ENCODE measurements at regions not wholly inside any gene's neighbourhood (a gene's known extent, or its start where the extent isn't known, plus 50 kb on each side); places are given as distances from the start of the nearest gene placed in this dataset.

GRCh38 chr1:55695552-55695951, 480.4 kb upstream of the USP24 start:
- no peak for DNase-seq

DNA sequence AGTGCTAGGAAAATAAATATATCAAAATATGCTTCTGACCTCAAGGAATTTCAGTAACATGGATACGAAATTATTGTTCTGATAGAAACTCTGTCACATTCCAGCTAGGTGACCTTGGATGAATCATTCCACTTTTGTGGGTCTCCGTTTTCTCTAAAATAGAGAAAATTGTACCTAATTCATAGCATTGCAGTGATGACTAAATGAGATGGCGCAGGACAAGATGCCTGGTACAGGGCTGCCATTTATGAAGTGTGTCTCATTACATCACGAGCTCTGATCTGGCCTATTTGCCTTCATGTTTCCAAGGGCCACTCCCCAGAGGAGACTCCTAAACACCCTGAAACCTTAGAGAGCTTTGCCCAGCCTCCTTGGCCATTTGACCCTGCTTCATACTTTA, 480.0 kb upstream of the USP24 start:
- DNase-seq, result no peak

DNA sequence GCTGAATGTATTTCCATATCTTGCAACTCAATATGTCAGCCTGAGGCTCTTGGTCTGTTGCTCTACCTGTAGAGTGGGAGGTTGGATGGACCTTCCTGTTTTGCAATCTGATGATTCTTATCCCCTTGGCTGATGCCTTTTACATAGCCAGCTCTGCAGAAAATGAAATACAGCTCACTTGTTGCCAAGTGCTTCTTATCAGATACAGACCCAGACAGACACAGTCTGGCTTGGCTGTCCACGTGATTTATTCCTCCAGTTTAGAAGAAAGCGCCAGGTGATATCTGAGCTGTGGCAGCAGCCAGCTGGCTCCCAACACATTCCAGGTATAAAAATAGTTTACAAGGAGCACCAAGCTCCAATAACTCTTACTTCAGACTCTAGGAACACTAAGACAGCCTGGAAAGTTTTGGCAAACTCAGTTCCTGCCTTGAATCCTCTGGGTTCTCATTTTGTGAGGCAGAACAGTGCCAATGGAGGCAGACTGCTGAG, 479.2 kb upstream of the USP24 start:
- no peak for DNase-seq

DNA sequence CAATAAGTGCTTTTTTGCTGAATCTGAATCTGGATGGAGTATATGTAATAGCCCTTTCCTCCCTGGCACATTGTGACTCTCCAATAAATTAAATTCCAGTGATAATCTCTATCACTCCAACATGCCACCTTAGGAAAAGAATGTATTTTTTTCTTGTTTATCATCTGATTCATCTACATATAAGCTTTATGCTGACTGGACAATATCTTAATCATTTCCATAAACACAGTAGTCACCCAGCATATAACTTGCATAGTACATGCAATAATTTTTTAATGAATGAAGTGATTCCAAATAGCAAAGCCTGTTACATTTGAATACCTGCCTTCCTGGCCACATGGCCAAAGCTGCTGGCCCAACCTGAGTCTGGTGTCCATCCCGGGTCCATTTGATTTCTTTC, 477.6 kb upstream of the USP24 start:
- DNase-seq, result no peak

- no peak for DNase-seq
Measured at GRCh38 chr1:55690366-55690765, 475.2 kb upstream of the USP24 start.

DNA sequence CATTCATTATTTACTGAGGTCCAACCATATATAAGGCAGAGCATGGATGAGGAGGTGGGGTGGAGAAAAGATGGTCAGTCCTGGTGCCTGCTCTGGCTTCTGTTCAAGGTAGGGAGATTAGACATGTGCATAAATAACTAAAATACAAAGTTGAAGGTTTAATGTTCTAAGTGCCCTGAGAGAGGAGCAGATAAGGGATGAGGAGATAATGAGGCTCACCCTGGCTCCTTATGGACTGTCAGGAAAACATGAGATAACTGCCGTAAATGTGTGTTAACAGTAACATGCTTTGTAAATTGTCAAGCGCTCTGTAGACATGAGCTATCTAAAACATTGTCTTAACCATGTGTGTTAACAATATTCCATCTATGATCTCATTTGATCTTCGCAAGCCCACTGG, 474.6 kb upstream of the USP24 start:
- DNase-seq, result no peak

- no peak for DNase-seq
Measured at GRCh38 chr1:55685560-55685959, 470.4 kb upstream of the USP24 start.

DNA sequence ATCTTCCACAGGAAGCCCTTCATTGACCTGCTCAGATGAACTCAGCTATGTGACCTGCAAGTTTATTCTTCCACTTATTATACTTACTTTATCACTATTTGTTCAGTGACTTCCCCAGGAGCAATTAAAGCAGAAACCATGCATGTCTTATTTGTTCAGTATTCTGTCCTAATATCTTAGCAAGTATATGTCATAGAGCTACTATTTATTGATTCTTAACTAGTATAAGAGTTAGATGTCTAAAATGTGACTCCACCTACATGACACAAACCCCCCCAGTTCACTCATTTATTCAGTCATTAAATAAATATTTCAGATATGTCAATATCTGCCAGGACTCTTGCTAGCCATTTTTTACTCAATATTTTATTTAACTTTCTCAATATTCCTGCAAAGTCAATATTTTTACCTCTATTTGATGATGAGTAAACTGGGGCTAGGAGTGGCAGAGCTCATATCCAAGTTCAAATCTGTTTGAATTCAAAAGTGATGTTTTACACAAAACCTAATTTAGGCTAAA, 469.0 kb upstream of the USP24 start:
- DNase-seq, result no peak

DNA sequence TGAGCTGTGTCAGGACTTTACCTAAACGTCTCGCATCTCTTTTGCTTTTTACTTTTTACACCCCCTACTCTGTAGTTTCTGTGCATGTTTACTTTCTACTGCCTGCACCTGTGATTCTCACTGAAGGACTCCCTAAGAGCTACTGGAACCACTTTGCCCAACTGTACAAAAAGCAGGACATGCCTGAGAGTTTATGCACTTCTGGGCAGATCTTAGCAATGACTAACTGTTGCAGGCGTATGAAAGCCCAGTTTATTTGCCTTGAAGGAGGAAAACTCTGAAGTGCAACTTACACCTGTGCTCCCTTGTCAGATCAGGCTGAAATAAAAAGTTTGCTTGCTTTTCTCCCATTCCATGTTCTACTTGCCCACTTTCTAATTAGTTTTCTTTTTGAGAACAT, 467.0 kb upstream of the USP24 start:
- DNase-seq, result no peak

DNA sequence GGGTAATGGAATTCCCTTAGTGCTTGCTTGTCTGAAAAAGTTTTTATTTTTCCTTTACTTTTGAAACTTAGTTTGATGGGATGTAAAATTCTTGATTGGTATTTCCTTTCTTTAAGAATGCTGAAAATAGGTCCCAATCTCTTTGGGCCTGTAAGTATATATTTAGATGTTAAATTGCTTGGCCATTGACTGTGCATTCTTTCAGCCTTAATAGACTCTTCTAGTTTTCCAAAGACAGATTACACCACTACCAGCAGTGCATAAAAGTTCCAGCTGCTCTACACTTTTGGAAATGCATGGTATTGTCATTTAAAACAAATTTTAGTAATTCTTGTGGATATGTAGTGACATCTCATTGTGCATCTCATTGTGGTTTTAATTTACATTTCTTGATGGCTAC, 464.8 kb upstream of the USP24 start:
- no peak for DNase-seq

DNA sequence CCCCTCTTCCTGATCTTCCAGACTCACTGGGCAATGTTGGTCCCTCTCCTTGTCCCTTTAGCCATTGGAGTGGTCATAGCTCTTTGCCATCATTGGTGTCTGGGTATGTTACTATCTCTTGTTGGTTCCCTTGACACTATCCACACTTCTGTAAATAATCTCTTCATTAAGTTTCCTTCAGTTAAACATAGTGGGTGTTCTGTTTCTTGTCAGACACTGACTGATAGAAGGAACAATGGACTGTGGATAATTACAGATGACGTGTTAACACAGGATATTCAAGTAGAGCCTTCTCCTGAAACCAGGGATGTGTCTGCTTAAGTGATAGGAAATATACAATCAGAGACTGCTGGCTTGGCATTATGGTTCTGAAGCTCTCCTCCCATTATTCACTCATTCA, 458.3 kb upstream of the USP24 start:
- no peak for DNase-seq

- DNase-seq, result no peak
Measured at GRCh38 chr1:55670331-55671082, 455.3 kb upstream of the USP24 start.

- no peak for DNase-seq
Measured at GRCh38 chr1:55669293-55669692, 454.1 kb upstream of the USP24 start.

DNA sequence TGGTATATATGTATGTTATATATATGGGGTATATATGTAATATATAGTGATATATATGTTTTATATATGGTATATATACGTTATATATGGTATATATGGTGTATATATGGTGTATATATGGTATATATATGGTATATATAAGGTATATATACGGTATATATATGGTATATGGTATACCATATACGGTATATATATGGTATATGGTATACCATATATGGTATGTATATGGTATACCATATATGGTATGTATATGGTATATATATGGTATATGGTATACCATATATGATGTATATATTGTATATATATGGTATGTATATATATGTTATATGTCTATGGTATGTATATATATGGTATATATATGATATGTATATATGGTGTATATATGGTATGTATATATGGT, 447.7 kb upstream of the USP24 start:
- no peak for DNase-seq

GRCh38 chr1:55658917-55659316, 443.8 kb upstream of the USP24 start:
- no peak for DNase-seq

GRCh38 chr1:55654750-55655149, 439.6 kb upstream of the USP24 start:
- DNase-seq, result no peak

DNA sequence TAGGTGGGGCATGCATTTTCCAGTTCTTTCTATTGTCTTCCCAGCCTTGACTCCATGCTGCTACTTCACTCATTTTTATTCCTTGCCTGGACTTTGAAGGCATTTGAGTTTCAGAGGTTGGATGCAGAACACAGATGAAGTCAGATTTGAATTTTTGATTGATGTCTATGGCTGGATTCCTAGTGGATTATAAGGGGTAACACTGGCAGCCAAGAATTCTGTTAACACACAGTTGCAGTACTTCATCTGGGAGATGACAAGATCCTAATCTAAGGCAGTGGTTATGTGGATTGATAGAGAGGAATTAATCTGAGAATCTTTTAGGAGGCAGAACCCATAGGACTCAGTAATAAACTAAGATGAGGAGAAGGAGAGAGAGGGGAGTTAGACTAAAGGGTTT, 439.0 kb upstream of the USP24 start:
- no peak for DNase-seq

GRCh38 chr1:55650444-55650843, 435.3 kb upstream of the USP24 start:
- DNase-seq, result no peak

DNA sequence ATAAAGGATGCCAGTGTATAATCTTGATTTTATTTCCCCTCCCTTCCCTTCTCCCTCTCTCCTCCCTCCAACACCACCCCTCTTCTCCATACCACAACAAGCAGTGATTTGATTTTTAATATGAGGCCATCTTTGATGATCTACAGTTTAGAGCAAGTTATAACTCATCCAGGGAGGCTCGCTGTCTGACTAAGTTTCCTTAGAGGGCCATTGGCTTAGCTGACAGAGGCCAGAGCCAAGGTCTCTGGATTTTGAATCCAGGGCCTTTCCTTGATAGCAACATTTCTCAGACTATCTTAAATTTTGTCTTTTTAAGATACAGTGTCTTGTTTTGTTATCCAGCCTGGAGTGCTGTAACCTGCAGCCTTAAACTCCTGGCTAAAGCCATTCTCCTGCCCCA, 431.0 kb upstream of the USP24 start:
- DNase-seq, result no peak

DNA sequence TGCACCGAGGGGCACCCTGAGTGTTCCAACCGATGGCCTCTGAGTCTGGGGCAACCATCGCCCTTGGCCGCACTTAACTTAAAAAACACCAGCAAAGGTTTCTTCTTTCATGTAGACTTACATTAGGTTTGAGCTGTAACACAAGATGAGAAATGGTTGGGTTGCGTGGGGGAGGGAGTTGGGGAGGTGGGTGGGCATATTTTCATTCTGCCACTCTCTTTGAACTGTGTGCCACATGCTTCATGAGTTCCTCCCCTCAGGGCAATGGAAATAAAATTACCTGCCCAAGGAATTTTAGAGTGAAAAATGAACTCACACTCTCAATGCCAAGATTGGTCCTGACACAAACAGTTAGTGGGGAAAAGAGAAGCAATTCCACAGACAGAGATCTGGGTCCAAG, 430.1 kb upstream of the USP24 start:
- no peak for DNase-seq

- no peak for DNase-seq
Measured at GRCh38 chr1:55641947-55642346, 426.8 kb upstream of the USP24 start.

DNA sequence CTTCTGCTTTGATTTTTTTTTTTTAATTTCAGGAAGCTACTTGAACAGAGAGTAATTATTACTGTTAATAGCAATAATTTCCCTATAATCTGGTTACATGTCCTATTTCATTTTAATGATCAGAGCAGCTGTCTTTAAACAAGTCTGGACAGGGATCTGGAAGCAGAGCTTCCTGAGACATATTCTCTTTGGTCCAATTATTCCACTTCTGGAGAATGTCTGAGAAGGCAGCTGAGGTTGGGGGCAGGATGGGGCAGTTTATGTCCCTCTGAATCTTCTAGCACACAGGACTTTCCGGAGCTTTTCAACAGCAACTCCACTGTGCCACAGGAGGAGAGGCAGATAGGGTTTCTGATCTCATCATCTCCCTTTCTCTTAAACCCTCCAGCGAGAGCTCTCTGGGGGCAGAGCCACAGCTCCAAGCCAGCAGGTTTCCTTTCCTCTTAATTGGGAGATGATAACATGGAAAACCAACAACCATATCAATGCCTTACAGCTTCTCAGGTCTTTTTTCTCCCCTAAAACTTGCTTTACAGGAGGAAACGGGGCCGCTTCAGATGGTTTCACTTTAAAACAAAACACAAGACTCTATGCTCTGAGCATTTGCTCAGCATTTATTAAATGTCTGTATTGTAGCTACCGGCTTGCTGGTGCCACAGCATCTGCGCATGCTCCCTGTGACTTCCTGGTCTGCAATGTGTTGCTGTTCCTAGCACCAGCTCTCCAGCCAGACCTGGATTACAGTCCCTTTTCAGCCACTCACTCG, 425.7 kb upstream of the USP24 start:
- peak; percentile 33 for DNase-seq

- no peak for DNase-seq
Measured at GRCh38 chr1:55639526-55639925, 424.4 kb upstream of the USP24 start.

- no peak for DNase-seq
Measured at GRCh38 chr1:55639051-55639450, 423.9 kb upstream of the USP24 start.
